Naive thymus-derived CD4-positive, alpha-beta T cell (primary cell): ENCODE measurements at regions not wholly inside any gene's neighbourhood (a gene's known extent, or its start where the extent isn't known, plus 50 kb on each side); places are given as distances from the start of the nearest gene placed in this dataset.
"Not testable (repeated sequence)": the region's sequence is repeated elsewhere in the genome, so short reads cannot be mapped to it uniquely, and the experiment has no call there.

Source experiments
- ATAC-seq: fragments of 150-1000 bp; cut with Tn5 transposase; 2 replicates; pipeline ENCODE4 v1.10.0; 2021; ENCODE audit warnings: mild to moderate bottlenecking, moderate library complexity
- CTCF ChIA-PET: fragments of 350-600 bp; sonication (Branson Sonifier 250); formaldehyde crosslinking; loops from one replicate; lab custom pipeline; 2021; ENCODE audit warnings: antibody characterized with exemption; lab: Charles Lee
- POLR2A ChIA-PET: fragments of 350-600 bp; sonication (Branson Sonifier 250); formaldehyde crosslinking; loops from one replicate; lab custom pipeline; 2021; ENCODE audit warnings: antibody characterized with exemption, inconsistent platforms; lab: Charles Lee
- DNase-seq, 9 donors: peaks; one replicate each; pipeline versions ENCODE4 v3.0.0 to v3.0.0-alpha.2; 2020 to 2022; ENCODE audit warnings: mixed read lengths in 1 of 9
- H3K27ac ChIP-seq: one replicate; pipeline ENCODE4 v1.7.0; 2013; ENCODE audit warnings: mild to moderate bottlenecking, low read depth, low read length, moderate library complexity
- H3K27me3 ChIP-seq, 2 donors: one replicate each; pipeline ENCODE4 v1.7.0; 2013; ENCODE audit warnings: low read length in 2 of 2, mild to moderate bottlenecking in 2 of 2, moderate library complexity in 2 of 2; ENCODE audit not compliant: control insufficient read depth in 2 of 2, insufficient read depth in 2 of 2
- H3K36me3 ChIP-seq, 3 experiments: 1 replicate in 2 of 3; 2 replicates in 1 of 3; pipeline ENCODE4 v1.7.0; 2013; ENCODE audit warnings: low read length in 3 of 3, mild to moderate bottlenecking in 3 of 3, moderate library complexity in 1 of 3; ENCODE audit not compliant: insufficient read depth in 3 of 3, control insufficient read depth in 2 of 3
- H3K4me1 ChIP-seq, 2 donors: one replicate each; pipeline ENCODE4 v1.7.0; 2013; ENCODE audit warnings: low read length in 2 of 2, mild to moderate bottlenecking in 2 of 2, moderate library complexity in 1 of 2; ENCODE audit not compliant: control insufficient read depth in 2 of 2, insufficient read depth in 2 of 2
- H3K4me3 ChIP-seq: 2 replicates; pipeline ENCODE4 v1.7.0; 2013; ENCODE audit warnings: mild to moderate bottlenecking, low read length
- H3K9me3 ChIP-seq, 3 experiments: 1 replicate in 2 of 3; 2 replicates in 1 of 3; pipeline ENCODE4 v1.7.0; 2013; ENCODE audit warnings: low read length in 3 of 3; ENCODE audit not compliant: control insufficient read depth in 2 of 3
- H3K27ac Mint-ChIP-seq, 9 donors: one replicate each; pipeline ENCODE4 v1.8.0; 2020 to 2022; ENCODE audit warnings: mixed read lengths in 9 of 9, mild to moderate bottlenecking in 8 of 9, moderate library complexity in 5 of 9, inconsistent platforms in 2 of 9
- H3K27me3 Mint-ChIP-seq, 5 donors: one replicate each; pipeline ENCODE4 v1.8.0; 2021 to 2022; ENCODE audit warnings: mixed read lengths in 5 of 5, mild to moderate bottlenecking in 1 of 5
- H3K36me3 Mint-ChIP-seq, 5 donors: one replicate each; pipeline ENCODE4 v1.8.0; 2020 to 2022; ENCODE audit warnings: mixed read lengths in 5 of 5, mild to moderate bottlenecking in 3 of 5, inconsistent platforms in 1 of 5
- H3K4me1 Mint-ChIP-seq, 7 donors: one replicate each; pipeline ENCODE4 v1.8.0; 2020 to 2022; ENCODE audit warnings: mixed read lengths in 7 of 7, mild to moderate bottlenecking in 3 of 7, inconsistent platforms in 1 of 7
- H3K4me3 Mint-ChIP-seq, 10 donors: one replicate each; pipeline ENCODE4 v1.8.0; 2020 to 2022; ENCODE audit warnings: mild to moderate bottlenecking in 10 of 10, mixed read lengths in 10 of 10, moderate library complexity in 6 of 10, inconsistent platforms in 2 of 10
- H3K9me3 Mint-ChIP-seq, 11 donors: one replicate each; pipeline ENCODE4 v1.8.0; 2020 to 2022; ENCODE audit warnings: mixed read lengths in 11 of 11, mild to moderate bottlenecking in 4 of 11, inconsistent platforms in 1 of 11, moderate library complexity in 1 of 11
- intact Hi-C, 2 donors: fragments of 100-400 bp; cut with micrococcal nuclease; formaldehyde crosslinking; loops; one replicate each; pipeline ENCODE4 v1.15.1; 2023

DNA sequence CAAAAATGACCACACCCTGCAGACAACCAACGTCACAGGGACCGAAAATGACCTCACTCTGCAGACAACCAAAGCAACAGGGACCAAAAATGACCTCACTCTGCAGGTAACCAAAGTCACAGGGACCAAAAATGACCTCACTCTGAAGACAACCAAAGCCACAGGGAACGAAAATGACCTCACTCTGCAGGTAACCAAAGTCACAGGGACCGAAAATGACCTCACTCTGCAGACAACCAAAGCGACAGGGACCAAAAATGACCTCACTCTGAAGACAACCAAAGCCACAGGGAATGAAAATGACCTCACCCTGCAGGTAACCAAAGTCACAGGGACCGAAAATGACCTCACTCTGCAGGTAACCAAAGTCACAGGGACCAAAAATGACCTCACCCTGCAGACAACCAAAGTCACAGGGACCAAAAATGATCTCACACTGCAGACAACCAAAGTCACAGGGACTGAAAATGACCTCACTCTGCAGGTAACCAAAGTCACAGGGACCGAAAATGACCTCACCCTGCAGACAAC lies 142.4 kb upstream of the THBS2 start:
- H3K27ac Mint-ChIP-seq, ATAC-seq, H3K36me3 Mint-ChIP-seq, H3K27me3 ChIP-seq, H3K4me1 Mint-ChIP-seq, H3K4me3 ChIP-seq, H3K4me1 ChIP-seq, H3K4me3 Mint-ChIP-seq, H3K27ac ChIP-seq, DNase-seq, intact Hi-C loops, CTCF ChIA-PET, H3K9me3 ChIP-seq, H3K36me3 ChIP-seq, POLR2A ChIA-PET: not testable (repeated sequence)
- Mint-ChIP-seq H3K9me3 (peaks cover 0 to 15% (median 2%) of the 10 kb centered on the region in 11 donors), H3K27me3 (peaks cover 0 to 13% (median 0%) of the 10 kb centered on the region in 5 donors)

GRCh38 chr6:169395080-169395805 lies 141.6 kb upstream of the THBS2 start:
- ATAC-seq = no peak
- H3K27me3 Mint-ChIP-seq = peaks cover 0 to 13% (median under 1%) of the 10 kb centered on the region in 5 donors
- no peaks in the 10 kb centered on the region for H3K9me3 ChIP-seq
- POLR2A ChIA-PET = no interaction called here
- no peak for DNase-seq
- no peaks in the 10 kb centered on the region for H3K36me3 Mint-ChIP-seq
- CTCF ChIA-PET = no interaction called here
- H3K27ac ChIP-seq = no peak overlapping the region
- H3K4me1 ChIP-seq = no peaks in the 10 kb centered on the region
- H3K27ac Mint-ChIP-seq = no peak overlapping the region
- no peak overlapping the region for H3K4me3 ChIP-seq
- intact Hi-C loops = no loop called here
- no peaks in the 10 kb centered on the region for H3K27me3 ChIP-seq
- no peak overlapping the region for H3K4me3 Mint-ChIP-seq
- H3K4me1 Mint-ChIP-seq = peaks cover 0 to 1% (median 0%) of the 10 kb centered on the region in 7 donors
- H3K36me3 ChIP-seq = no peaks in the 10 kb centered on the region
- H3K9me3 Mint-ChIP-seq = peaks cover 0 to 22% (median 2%) of the 10 kb centered on the region in 11 donors

GRCh38 chr6:169393753-169394152 lies 140.1 kb upstream of the THBS2 start:
- H3K4me3 ChIP-seq = no peak overlapping the region
- Mint-ChIP-seq H3K27ac (no peak overlapping the region), H3K4me3 (no peak overlapping the region), H3K4me1 (peaks cover 0 to 1% (median 0%) of the 10 kb centered on the region in 7 donors), H3K36me3 (peaks cover 0 to 5% (median 0%) of the 10 kb centered on the region in 5 donors), H3K27me3 (peaks cover 0 to 18% (median 5%) of the 10 kb centered on the region in 5 donors), H3K9me3 (peaks cover 0 to 32% (median 3%) of the 10 kb centered on the region in 11 donors)
- H3K27ac ChIP-seq = no peak overlapping the region
- DNase-seq (no peak), ATAC-seq (no peak)
- intact Hi-C loops = no loop called here
- H3K36me3 ChIP-seq = no peaks in the 10 kb centered on the region
- H3K9me3 ChIP-seq = peaks cover 0 to 5% (median 0%) of the 10 kb centered on the region in 3 experiments
- CTCF ChIA-PET = no interaction called here
- POLR2A ChIA-PET = no interaction called here
- H3K27me3 ChIP-seq = no peaks in the 10 kb centered on the region
- H3K4me1 ChIP-seq = no peaks in the 10 kb centered on the region

DNA sequence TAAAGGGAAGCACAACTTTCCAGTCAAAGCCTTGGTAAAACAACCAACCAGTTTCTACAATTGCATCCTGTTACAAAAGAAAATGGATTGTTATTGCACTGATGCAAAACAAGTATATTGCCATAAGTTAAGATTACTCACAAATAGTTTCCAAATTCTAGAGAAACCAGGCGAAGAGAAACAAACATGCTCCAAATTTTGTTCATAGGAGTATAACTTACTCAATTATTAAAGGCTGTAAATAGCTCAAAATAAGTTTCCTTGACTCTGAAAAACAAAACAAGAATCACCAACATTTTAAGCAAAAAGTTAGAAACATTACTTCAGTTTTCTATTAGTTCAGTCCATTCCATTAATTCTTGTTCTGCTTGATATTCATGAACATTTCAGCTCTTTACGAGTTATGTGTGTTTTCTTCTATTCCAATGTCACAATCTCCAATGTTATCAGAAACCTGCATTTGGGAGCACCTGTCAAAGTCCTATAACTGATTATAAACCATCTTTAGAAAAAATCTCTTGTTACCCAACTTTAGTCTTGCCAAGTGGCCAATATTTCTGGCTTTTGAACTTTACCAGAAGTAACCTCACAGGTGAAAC lies 137.9 kb upstream of the THBS2 start:
- H3K36me3 Mint-ChIP-seq = peaks cover 0 to 5% (median 0%) of the 10 kb centered on the region in 5 donors
- no peak overlapping the region for H3K27ac ChIP-seq
- H3K27me3 ChIP-seq = no peaks in the 10 kb centered on the region
- peaks cover 0 to 5% (median 0%) of the 10 kb centered on the region in 3 experiments for H3K9me3 ChIP-seq
- POLR2A ChIA-PET = no interaction called here
- CTCF ChIA-PET = no interaction called here
- peaks cover 0 to 32% (median 5%) of the 10 kb centered on the region in 11 donors for H3K9me3 Mint-ChIP-seq
- no peak overlapping the region for H3K27ac Mint-ChIP-seq
- no peak overlapping the region for H3K4me3 Mint-ChIP-seq
- no peak for ATAC-seq
- peaks cover 0 to 23% (median 19%) of the 10 kb centered on the region in 5 donors for H3K27me3 Mint-ChIP-seq
- intact Hi-C loops = no loop called here
- H3K4me1 ChIP-seq = no peaks in the 10 kb centered on the region
- H3K36me3 ChIP-seq = no peaks in the 10 kb centered on the region
- DNase-seq = no peak
- H3K4me3 ChIP-seq = no peak overlapping the region
- H3K4me1 Mint-ChIP-seq = peaks cover 0 to 1% (median 0%) of the 10 kb centered on the region in 7 donors

GRCh38 chr6:169388395-169389166 lies 134.9 kb upstream of the THBS2 start:
- ATAC-seq = no peak

DNA sequence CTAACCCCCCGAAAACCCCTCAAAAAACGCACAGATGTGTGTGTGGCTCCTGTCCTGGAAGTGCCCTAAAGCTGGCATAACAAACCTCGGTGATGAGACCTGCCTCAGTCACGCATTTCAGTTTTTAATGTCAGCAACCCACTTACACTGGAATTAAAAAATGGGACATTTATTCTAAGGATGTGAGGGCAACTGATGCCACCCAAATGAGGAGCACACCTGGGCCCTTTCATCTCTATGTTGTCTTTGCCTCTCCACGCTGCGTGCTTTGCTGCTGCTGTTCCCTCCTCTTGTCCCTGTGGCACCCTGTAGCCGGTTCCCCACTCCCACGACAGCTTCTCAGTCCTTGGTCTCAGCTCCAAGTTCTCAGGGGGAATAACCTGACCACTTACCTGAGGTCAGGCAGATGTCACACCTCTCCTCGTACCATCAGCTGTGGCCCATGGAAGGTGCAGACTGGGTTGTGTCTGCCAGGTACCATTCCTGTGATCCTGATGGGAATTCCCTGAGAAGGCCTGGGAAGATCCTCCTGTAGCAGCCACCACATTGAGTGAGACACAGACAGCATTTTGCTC lies 134.2 kb upstream of the THBS2 start:
- no peaks in the 10 kb centered on the region for H3K27me3 ChIP-seq
- no peaks in the 10 kb centered on the region for H3K36me3 ChIP-seq
- no peak overlapping the region for H3K27ac ChIP-seq
- intact Hi-C loops = no loop called here
- peaks cover 0 to 5% (median 0%) of the 10 kb centered on the region in 3 experiments for H3K9me3 ChIP-seq
- ATAC-seq (no peak), DNase-seq (no peak)
- ChIA-PET CTCF (no interaction called here), POLR2A (no interaction called here)
- H3K27ac Mint-ChIP-seq = no peak overlapping the region
- H3K9me3 Mint-ChIP-seq = peaks cover 0 to 40% (median 11%) of the 10 kb centered on the region in 11 donors
- peaks cover 0 to 34% (median 19%) of the 10 kb centered on the region in 5 donors for H3K27me3 Mint-ChIP-seq
- H3K4me3 Mint-ChIP-seq = no peak overlapping the region
- no peak overlapping the region for H3K4me3 ChIP-seq
- no peaks in the 10 kb centered on the region for H3K4me1 ChIP-seq
- peaks cover 0 to 5% (median 0%) of the 10 kb centered on the region in 5 donors for H3K36me3 Mint-ChIP-seq
- no peaks in the 10 kb centered on the region for H3K4me1 Mint-ChIP-seq

More at GRCh38 chr6:169388395-169389166, 134.9 kb upstream of the THBS2 start:
- H3K9me3 ChIP-seq = peaks cover 0 to 5% (median 0%) of the 10 kb centered on the region in 3 experiments
- CTCF ChIA-PET = no interaction called here
- H3K27ac ChIP-seq = no peak overlapping the region
- intact Hi-C loops = no loop called here
- H3K36me3 ChIP-seq = no peaks in the 10 kb centered on the region
- DNase-seq = no peak
- Mint-ChIP-seq H3K4me1 (no peaks in the 10 kb centered on the region), H3K9me3 (peaks cover 0 to 37% (median 6%) of the 10 kb centered on the region in 11 donors), H3K27me3 (peaks cover 0 to 31% (median 19%) of the 10 kb centered on the region in 5 donors), H3K4me3 (no peak overlapping the region), H3K27ac (no peak overlapping the region), H3K36me3 (peaks cover 0 to 5% (median 0%) of the 10 kb centered on the region in 5 donors)
- no peaks in the 10 kb centered on the region for H3K4me1 ChIP-seq
- H3K4me3 ChIP-seq = no peak overlapping the region
- POLR2A ChIA-PET = no interaction called here
- no peaks in the 10 kb centered on the region for H3K27me3 ChIP-seq
